ENCODE measurements at regions not wholly inside any gene's neighbourhood (a gene's known extent, or its start where the extent isn't known, plus 50 kb on each side); places are given as distances from the start of the nearest gene placed in this dataset.
A peak's percentile ranks its signal among the peaks of the same experiment; 100 is the strongest.
"Not testable (repeated sequence)": the region's sequence is repeated elsewhere in the genome, so short reads cannot be mapped to it uniquely, and the experiment has no call there.

GRCh38 chr2:234898534-234899053 lies 53.2 kb upstream of the SH3BP4 start:
- ATAC-seq = no peak

GRCh38 chr2:234888442-234888841 lies 63.4 kb upstream of the SH3BP4 start:
- ATAC-seq = not testable (repeated sequence)

GRCh38 chr2:234887195-234887594 lies 64.6 kb upstream of the SH3BP4 start:
- ATAC-seq = no peak

GRCh38 chr2:234885886-234886285 lies 65.9 kb upstream of the SH3BP4 start:
- no peak for ATAC-seq

- no peak for ATAC-seq
Measured at GRCh38 chr2:234885118-234885517, 66.7 kb upstream of the SH3BP4 start.

GRCh38 chr2:234884591-234884990 lies 67.2 kb upstream of the SH3BP4 start:
- ATAC-seq = no peak

- peak in 1 of 2 donors; percentile 30 for ATAC-seq
Measured at GRCh38 chr2:234881413-234882241, 70.2 kb upstream of the SH3BP4 start.

GRCh38 chr2:234880551-234881211 lies 71.1 kb upstream of the SH3BP4 start:
- ATAC-seq = peak; percentile 61 to 84

GRCh38 chr2:234879671-234880455 lies 72.0 kb upstream of the SH3BP4 start:
- peak; percentile 28 to 48 for ATAC-seq

GRCh38 chr2:234876621-234877020 lies 75.2 kb upstream of the SH3BP4 start:
- not testable (repeated sequence) for ATAC-seq

- ATAC-seq = no peak
Measured at GRCh38 chr2:234874347-234875046, 77.3 kb upstream of the SH3BP4 start.

GRCh38 chr2:234873828-234874173 lies 78.0 kb upstream of the SH3BP4 start:
- no peak for ATAC-seq

GRCh38 chr2:234873103-234873827 lies 78.6 kb upstream of the SH3BP4 start:
- no peak for ATAC-seq

- ATAC-seq = no peak
Measured at GRCh38 chr2:234869969-234870368, 81.8 kb upstream of the SH3BP4 start.

GRCh38 chr2:234869164-234869563 lies 82.7 kb upstream of the SH3BP4 start:
- ATAC-seq = no peak

GRCh38 chr2:234867882-234868285 lies 83.9 kb upstream of the SH3BP4 start:
- no peak for ATAC-seq

- no peak for ATAC-seq
Measured at GRCh38 chr2:234865586-234865985, 86.2 kb upstream of the SH3BP4 start.

GRCh38 chr2:234865040-234865439 lies 86.8 kb upstream of the SH3BP4 start:
- ATAC-seq = no peak

- ATAC-seq = no peak
Measured at GRCh38 chr2:234864506-234864905, 87.3 kb upstream of the SH3BP4 start.

GRCh38 chr2:234863043-234863934 lies 88.5 kb upstream of the SH3BP4 start:
- no peak for ATAC-seq

All from activated CD4-positive, CD25-positive, alpha-beta regulatory T cell treated with anti-CD3 and anti-CD28 coated beads, Interleukin-2, amount 50 U/mL, for 24 hours (primary cell).